Panc1 (cell line): ENCODE measurements at regions not wholly inside any gene's neighbourhood (a gene's known extent, or its start where the extent isn't known, plus 50 kb on each side); places are given as distances from the start of the nearest gene placed in this dataset.

Experiments
- ATAC-seq: fragments of 200-7000 bp; cut with Tn5 transposase; 2 replicates; pipeline ENCODE4 v1.9.1; 2020; ENCODE audit warnings: mild to moderate bottlenecking, moderate library complexity
- BruUV-seq: library from RNA; stranded (reverse); fragments of 400-500 nt; replicated peaks from 2 replicates; lab custom pipeline; 2021; lab: Mats Ljungman, UMichigan
- CTCF ChIA-PET: fragments of 300-600 bp; sonication (Branson Sonifier 250); formaldehyde crosslinking; loops from one replicate; lab custom pipeline; 2022; ENCODE audit warnings: antibody characterized with exemption; lab: Charles Lee
- POLR2A ChIA-PET: fragments of 300-600 bp; sonication (Branson Sonifier 250); formaldehyde crosslinking; loops from one replicate; lab custom pipeline; 2022; ENCODE audit warnings: antibody characterized with exemption; lab: Charles Lee
- DNase-seq: peaks from one replicate; pipeline ENCODE4 v3.0.0-alpha.2; 2010; ENCODE audit warnings: low read depth, low spot score
- H3K27ac ChIP-seq: 2 replicates; pipeline ENCODE4 v1.5.1; 2011; ENCODE audit warnings: mild to moderate bottlenecking, low read length, inconsistent platforms
- H3K27me3 ChIP-seq: fragments of 200-500 bp; sonication (Bioruptor generic); 2 replicates; pipeline ENCODE4 v1.6.0; 2014; ENCODE audit warnings: low read length, inconsistent platforms; ENCODE audit not compliant: control insufficient read depth, insufficient read depth
- H3K36me3 ChIP-seq: fragments of 200-500 bp; sonication (Bioruptor generic); 2 replicates; pipeline ENCODE4 v1.5.1; 2014; ENCODE audit warnings: inconsistent platforms, mild to moderate bottlenecking, low read length, moderate library complexity; ENCODE audit not compliant: control insufficient read depth, insufficient read depth
- H3K4me1 ChIP-seq: 2 replicates; pipeline ENCODE4 v1.5.1; 2011; ENCODE audit warnings: inconsistent platforms, mild to moderate bottlenecking, low read length, moderate library complexity; ENCODE audit not compliant: control insufficient read depth, insufficient read depth
- H3K4me3 ChIP-seq, 2 experiments: 2 replicates each; pipeline ENCODE4 v1.5.1; 2011 to 2012; ENCODE audit warnings: low read depth in 2 of 2, low read length in 2 of 2, mild to moderate bottlenecking in 2 of 2, inconsistent platforms in 1 of 2, moderate library complexity in 1 of 2
- H3K9me3 ChIP-seq: fragments of 200-500 bp; sonication (Bioruptor generic); 2 replicates; pipeline ENCODE4 v1.5.1; 2014; ENCODE audit warnings: low read depth, mild to moderate bottlenecking, inconsistent platforms, low read length, moderate library complexity; ENCODE audit not compliant: control insufficient read depth, insufficient read depth
- CTCF ChIP-seq: fragments of 450-650 bp; IDR thresholded peaks from 2 replicates; pipeline ENCODE4 v1.5.1; 2017; ENCODE audit warnings: mild to moderate bottlenecking
- POLR2AphosphoS5 ChIP-seq: IDR thresholded peaks from 2 replicates; pipeline ENCODE4 v1.6.1; 2012; ENCODE audit warnings: mild to moderate bottlenecking, low read depth, low read length, moderate library complexity
- REST ChIP-seq, 2 experiments: IDR thresholded peaks; 2 replicates each; pipeline ENCODE4 v1.6.1; 2011 to 2012; ENCODE audit warnings: low read depth in 2 of 2, control low read depth in 1 of 2, low read length in 1 of 2, mild to moderate bottlenecking in 1 of 2, moderate library complexity in 1 of 2; ENCODE audit not compliant: insufficient read depth in 1 of 2
- SIN3A ChIP-seq: IDR thresholded peaks from 2 replicates; pipeline ENCODE4 v1.6.1; 2012; ENCODE audit warnings: low read depth, mild to moderate bottlenecking, low read length, moderate library complexity, borderline replicate concordance; ENCODE audit not compliant: insufficient read depth
- TCF7L2 ChIP-seq: IDR thresholded peaks from 2 replicates; pipeline ENCODE4 v1.6.1; 2011; ENCODE audit warnings: mild to moderate bottlenecking, low read depth, low read length, inconsistent platforms
- in situ Hi-C: cut with HindIII; loops from 2 replicates; pipeline ENCODE4 v1.10.0; 2016; ENCODE audit warnings: low sequenced_read_pairs, low pct_unique_long_range_greater_than_20kb
- intact Hi-C: fragments of 100-400 bp; cut with micrococcal nuclease; formaldehyde crosslinking; loops from one replicate; pipeline ENCODE4 v1.10.0; 2022; ENCODE audit not compliant: unreplicated experiment

- H3K4me1 ChIP-seq = no peaks in the 10 kb centered on the region
- H3K4me3 ChIP-seq = no peak overlapping the region
- in situ Hi-C loops = no loop called here
- H3K36me3 ChIP-seq = no peaks in the 10 kb centered on the region
- BruUV-seq = no TSS peak
- no peaks in the 10 kb centered on the region for H3K27me3 ChIP-seq
- CTCF ChIA-PET = no interaction called here
- POLR2A ChIA-PET = no interaction called here
- intact Hi-C loops = no loop called here
- no peak for TF ChIP-seq CTCF
- no peak for TF ChIP-seq REST (IDR thresholded peaks at IDR 0.05; ENCODE audit: insufficient read depth in 1 of 2, low read depth in 2 of 2, low read length in 1 of 2)
- no peak for TF ChIP-seq TCF7L2
- no peak for TF ChIP-seq POLR2AphosphoS5
- TF ChIP-seq SIN3A = no peak
- H3K27ac ChIP-seq = no peak overlapping the region
- ATAC-seq (no peak), DNase-seq (no peak)
- H3K9me3 ChIP-seq = no peaks in the 10 kb centered on the region
Observed at GRCh38 chr6:85771925-85772430, 129.3 kb upstream of the SYNCRIP start.

DNA sequence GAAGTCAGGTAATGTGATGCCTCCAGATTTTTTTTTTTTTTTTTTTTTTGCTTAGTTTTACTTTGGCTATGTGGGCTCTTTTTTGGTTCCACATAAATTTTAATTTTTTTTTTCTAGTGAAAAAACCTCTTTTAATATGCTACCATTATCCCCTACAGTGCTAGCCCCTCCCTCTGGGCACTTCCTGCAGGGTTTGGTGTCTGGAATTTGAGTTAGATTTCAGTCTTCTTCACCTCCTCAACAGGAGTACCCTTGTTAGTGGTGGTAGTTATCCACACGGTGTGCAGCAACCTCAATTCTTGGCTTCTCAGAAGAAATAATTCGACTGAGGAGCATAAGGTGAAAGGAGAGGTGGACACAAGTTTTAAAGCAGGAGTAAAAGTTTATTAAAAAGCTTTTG, 128.8 kb upstream of the SYNCRIP start:
- Histone ChIP-seq H3K36me3 (no peaks in the 10 kb centered on the region), H3K4me3 (no peak overlapping the region), H3K4me1 (no peaks in the 10 kb centered on the region), H3K27me3 (no peaks in the 10 kb centered on the region), H3K9me3 (no peaks in the 10 kb centered on the region), H3K27ac (no peak overlapping the region)
- ChIA-PET POLR2A (no interaction called here), CTCF (no interaction called here)
- intact Hi-C loops = no loop called here
- no peak for ATAC-seq
- no TSS peak for BruUV-seq
- DNase-seq = no peak
- TF ChIP-seq TCF7L2 (no peak), SIN3A (no peak), REST (IDR thresholded peaks at IDR 0.05; ENCODE audit: insufficient read depth in 1 of 2, low read depth in 2 of 2, low read length in 1 of 2) (no peak), CTCF (no peak), POLR2AphosphoS5 (no peak)
- in situ Hi-C loops = no loop called here
